ENCODE measurements at regions not wholly inside any gene's neighbourhood (a gene's known extent, or its start where the extent isn't known, plus 50 kb on each side); places are given as distances from the start of the nearest gene placed in this dataset.

- H3K9ac ChIP-seq (ENCODE audit: low read length in 5 of 5) = no peak overlapping the region
- no peaks in the 10 kb centered on the region for H3K4me1 ChIP-seq (ENCODE audit: control insufficient read depth in 5 of 5, insufficient read depth in 5 of 5, low read length in 5 of 5)
- H3K36me3 ChIP-seq (ENCODE audit: control insufficient read depth in 5 of 5, insufficient read depth in 5 of 5, low read length in 5 of 5) = no peaks in the 10 kb centered on the region
- H3K9me3 ChIP-seq (ENCODE audit: control insufficient read depth in 5 of 5, low read length in 5 of 5) = peaks cover 0 to 3% (median 0%) of the 10 kb centered on the region in 5 donors
- H3K4me3 ChIP-seq (ENCODE audit: low read depth in 1 of 5, low read length in 5 of 5) = no peak overlapping the region
- no peaks in the 10 kb centered on the region for H3K27me3 ChIP-seq (ENCODE audit: control insufficient read depth in 5 of 5, insufficient read depth in 4 of 5, low read length in 5 of 5)
- no peak overlapping the region for H3K27ac ChIP-seq (ENCODE audit: low read depth, low read length)
Observed at GRCh38 chr3:5411786-5412185, 224.3 kb downstream of the EDEM1 start.

- Histone ChIP-seq H3K9ac (ENCODE audit: low read length in 5 of 5) (peak overlapping the region in 1 of 5 donors; percentile 32), H3K27ac (ENCODE audit: low read depth, low read length) (no peak overlapping the region), H3K27me3 (ENCODE audit: control insufficient read depth in 5 of 5, insufficient read depth in 4 of 5, low read length in 5 of 5) (no peaks in the 10 kb centered on the region), H3K9me3 (ENCODE audit: control insufficient read depth in 5 of 5, low read length in 5 of 5) (no peaks in the 10 kb centered on the region), H3K4me3 (ENCODE audit: low read depth in 1 of 5, low read length in 5 of 5) (peak overlapping the region in 1 of 5 donors; percentile 24), H3K36me3 (ENCODE audit: control insufficient read depth in 5 of 5, insufficient read depth in 5 of 5, low read length in 5 of 5) (no peaks in the 10 kb centered on the region), H3K4me1 (ENCODE audit: control insufficient read depth in 5 of 5, insufficient read depth in 5 of 5, low read length in 5 of 5) (peaks cover 6 to 23% (median 14%) of the 10 kb centered on the region in 5 donors)
Observed at GRCh38 chr3:5423076-5423475, 235.6 kb downstream of the EDEM1 start.

- no peaks in the 10 kb centered on the region for H3K9me3 ChIP-seq (ENCODE audit: control insufficient read depth in 5 of 5, low read length in 5 of 5)
- peaks cover 0 to 1% (median 0%) of the 10 kb centered on the region in 5 donors for H3K27me3 ChIP-seq (ENCODE audit: control insufficient read depth in 5 of 5, insufficient read depth in 4 of 5, low read length in 5 of 5)
- H3K4me3 ChIP-seq (ENCODE audit: low read depth in 1 of 5, low read length in 5 of 5) = no peak overlapping the region
- H3K36me3 ChIP-seq (ENCODE audit: control insufficient read depth in 5 of 5, insufficient read depth in 5 of 5, low read length in 5 of 5) = no peaks in the 10 kb centered on the region
- H3K9ac ChIP-seq (ENCODE audit: low read length in 5 of 5) = peak overlapping the region in 1 of 5 donors; percentile 32
- peaks cover 6 to 23% (median 14%) of the 10 kb centered on the region in 5 donors for H3K4me1 ChIP-seq (ENCODE audit: control insufficient read depth in 5 of 5, insufficient read depth in 5 of 5, low read length in 5 of 5)
- no peak overlapping the region for H3K27ac ChIP-seq (ENCODE audit: low read depth, low read length)
Observed at GRCh38 chr3:5423523-5423922, 236.0 kb downstream of the EDEM1 start.

GRCh38 chr3:5425371-5425770 lies 237.9 kb downstream of the EDEM1 start:
- Histone ChIP-seq H3K4me1 (ENCODE audit: control insufficient read depth in 5 of 5, insufficient read depth in 5 of 5, low read length in 5 of 5) (peaks cover 6 to 23% (median 14%) of the 10 kb centered on the region in 5 donors), H3K4me3 (ENCODE audit: low read depth in 1 of 5, low read length in 5 of 5) (no peak overlapping the region), H3K27me3 (ENCODE audit: control insufficient read depth in 5 of 5, insufficient read depth in 4 of 5, low read length in 5 of 5) (peaks cover 0 to 7% (median 0%) of the 10 kb centered on the region in 5 donors), H3K9me3 (ENCODE audit: control insufficient read depth in 5 of 5, low read length in 5 of 5) (no peaks in the 10 kb centered on the region), H3K9ac (ENCODE audit: low read length in 5 of 5) (no peak overlapping the region), H3K36me3 (ENCODE audit: control insufficient read depth in 5 of 5, insufficient read depth in 5 of 5, low read length in 5 of 5) (no peaks in the 10 kb centered on the region), H3K27ac (ENCODE audit: low read depth, low read length) (no peak overlapping the region)

- Histone ChIP-seq H3K4me1 (ENCODE audit: control insufficient read depth in 5 of 5, insufficient read depth in 5 of 5, low read length in 5 of 5) (peaks cover 6 to 23% (median 14%) of the 10 kb centered on the region in 5 donors), H3K9ac (ENCODE audit: low read length in 5 of 5) (no peak overlapping the region), H3K4me3 (ENCODE audit: low read depth in 1 of 5, low read length in 5 of 5) (no peak overlapping the region), H3K27ac (ENCODE audit: low read depth, low read length) (no peak overlapping the region), H3K27me3 (ENCODE audit: control insufficient read depth in 5 of 5, insufficient read depth in 4 of 5, low read length in 5 of 5) (peaks cover 0 to 7% (median 0%) of the 10 kb centered on the region in 5 donors), H3K36me3 (ENCODE audit: control insufficient read depth in 5 of 5, insufficient read depth in 5 of 5, low read length in 5 of 5) (no peaks in the 10 kb centered on the region), H3K9me3 (ENCODE audit: control insufficient read depth in 5 of 5, low read length in 5 of 5) (no peaks in the 10 kb centered on the region)
Observed at GRCh38 chr3:5426094-5426883, 238.8 kb downstream of the EDEM1 start.

GRCh38 chr3:5427021-5427420 lies 239.5 kb downstream of the EDEM1 start:
- H3K9ac ChIP-seq (ENCODE audit: low read length in 5 of 5) = no peak overlapping the region
- H3K9me3 ChIP-seq (ENCODE audit: control insufficient read depth in 5 of 5, low read length in 5 of 5) = no peaks in the 10 kb centered on the region
- H3K36me3 ChIP-seq (ENCODE audit: control insufficient read depth in 5 of 5, insufficient read depth in 5 of 5, low read length in 5 of 5) = no peaks in the 10 kb centered on the region
- no peak overlapping the region for H3K27ac ChIP-seq (ENCODE audit: low read depth, low read length)
- peaks cover 6 to 23% (median 14%) of the 10 kb centered on the region in 5 donors for H3K4me1 ChIP-seq (ENCODE audit: control insufficient read depth in 5 of 5, insufficient read depth in 5 of 5, low read length in 5 of 5)
- H3K27me3 ChIP-seq (ENCODE audit: control insufficient read depth in 5 of 5, insufficient read depth in 4 of 5, low read length in 5 of 5) = peaks cover 0 to 7% (median 0%) of the 10 kb centered on the region in 5 donors
- H3K4me3 ChIP-seq (ENCODE audit: low read depth in 1 of 5, low read length in 5 of 5) = no peak overlapping the region

- Histone ChIP-seq H3K27ac (ENCODE audit: low read depth, low read length) (no peak overlapping the region), H3K27me3 (ENCODE audit: control insufficient read depth in 5 of 5, insufficient read depth in 4 of 5, low read length in 5 of 5) (peaks cover 0 to 7% (median 0%) of the 10 kb centered on the region in 5 donors), H3K4me3 (ENCODE audit: low read depth in 1 of 5, low read length in 5 of 5) (no peak overlapping the region), H3K9ac (ENCODE audit: low read length in 5 of 5) (no peak overlapping the region), H3K36me3 (ENCODE audit: control insufficient read depth in 5 of 5, insufficient read depth in 5 of 5, low read length in 5 of 5) (no peaks in the 10 kb centered on the region), H3K4me1 (ENCODE audit: control insufficient read depth in 5 of 5, insufficient read depth in 5 of 5, low read length in 5 of 5) (peaks cover 6 to 16% (median 13%) of the 10 kb centered on the region in 5 donors), H3K9me3 (ENCODE audit: control insufficient read depth in 5 of 5, low read length in 5 of 5) (no peaks in the 10 kb centered on the region)
Observed at GRCh38 chr3:5427938-5428337, 240.4 kb downstream of the EDEM1 start.

GRCh38 chr3:5428607-5429516 lies 241.4 kb downstream of the EDEM1 start:
- Histone ChIP-seq H3K4me3 (ENCODE audit: low read depth in 1 of 5, low read length in 5 of 5) (no peak overlapping the region), H3K36me3 (ENCODE audit: control insufficient read depth in 5 of 5, insufficient read depth in 5 of 5, low read length in 5 of 5) (no peaks in the 10 kb centered on the region), H3K9me3 (ENCODE audit: control insufficient read depth in 5 of 5, low read length in 5 of 5) (no peaks in the 10 kb centered on the region), H3K27me3 (ENCODE audit: control insufficient read depth in 5 of 5, insufficient read depth in 4 of 5, low read length in 5 of 5) (peaks cover 0 to 7% (median 0%) of the 10 kb centered on the region in 5 donors), H3K4me1 (ENCODE audit: control insufficient read depth in 5 of 5, insufficient read depth in 5 of 5, low read length in 5 of 5) (peaks cover under 1 to 7% (median 3%) of the 10 kb centered on the region in 5 donors), H3K27ac (ENCODE audit: low read depth, low read length) (no peak overlapping the region), H3K9ac (ENCODE audit: low read length in 5 of 5) (no peak overlapping the region)

GRCh38 chr3:5429517-5429890 lies 242.0 kb downstream of the EDEM1 start:
- H3K9me3 ChIP-seq (ENCODE audit: control insufficient read depth in 5 of 5, low read length in 5 of 5) = no peaks in the 10 kb centered on the region
- no peaks in the 10 kb centered on the region for H3K36me3 ChIP-seq (ENCODE audit: control insufficient read depth in 5 of 5, insufficient read depth in 5 of 5, low read length in 5 of 5)
- no peak overlapping the region for H3K4me3 ChIP-seq (ENCODE audit: low read depth in 1 of 5, low read length in 5 of 5)
- no peak overlapping the region for H3K9ac ChIP-seq (ENCODE audit: low read length in 5 of 5)
- H3K4me1 ChIP-seq (ENCODE audit: control insufficient read depth in 5 of 5, insufficient read depth in 5 of 5, low read length in 5 of 5) = peaks cover 0 to 4% (median 0%) of the 10 kb centered on the region in 5 donors
- peaks cover 0 to 7% (median 0%) of the 10 kb centered on the region in 5 donors for H3K27me3 ChIP-seq (ENCODE audit: control insufficient read depth in 5 of 5, insufficient read depth in 4 of 5, low read length in 5 of 5)
- no peak overlapping the region for H3K27ac ChIP-seq (ENCODE audit: low read depth, low read length)

GRCh38 chr3:5430701-5431100 lies 243.2 kb downstream of the EDEM1 start:
- Histone ChIP-seq H3K36me3 (ENCODE audit: control insufficient read depth in 5 of 5, insufficient read depth in 5 of 5, low read length in 5 of 5) (no peaks in the 10 kb centered on the region), H3K4me1 (ENCODE audit: control insufficient read depth in 5 of 5, insufficient read depth in 5 of 5, low read length in 5 of 5) (peaks cover 0 to 4% (median 0%) of the 10 kb centered on the region in 5 donors), H3K4me3 (ENCODE audit: low read depth in 1 of 5, low read length in 5 of 5) (no peak overlapping the region), H3K27me3 (ENCODE audit: control insufficient read depth in 5 of 5, insufficient read depth in 4 of 5, low read length in 5 of 5) (peaks cover 0 to 7% (median 0%) of the 10 kb centered on the region in 5 donors), H3K9me3 (ENCODE audit: control insufficient read depth in 5 of 5, low read length in 5 of 5) (no peaks in the 10 kb centered on the region), H3K27ac (ENCODE audit: low read depth, low read length) (no peak overlapping the region), H3K9ac (ENCODE audit: low read length in 5 of 5) (no peak overlapping the region)
